IMR-90 (cell line): ENCODE measurements at regions not wholly inside any gene's neighbourhood (a gene's known extent, or its start where the extent isn't known, plus 50 kb on each side); places are given as distances from the start of the nearest gene placed in this dataset.

ENCODE experiments used
- BHLHE40 ChIP-seq: fragments of 150-350 bp; IDR thresholded peaks from 2 replicates; pipeline ENCODE4 v1.6.1; 2016; ENCODE audit warnings: mild to moderate bottlenecking, low read depth, low read length
- FOS ChIP-seq: fragments of 150-350 bp; IDR thresholded peaks from 2 replicates; pipeline ENCODE4 v1.6.1; 2016; ENCODE audit warnings: low read depth, low read length
- POLR2A ChIP-seq: IDR thresholded peaks from 2 replicates; pipeline ENCODE4 v1.6.1; 2012; ENCODE audit warnings: mild to moderate bottlenecking, low read depth, low read length
- RAD21 ChIP-seq: IDR thresholded peaks from 2 replicates; pipeline ENCODE4 v1.6.1; 2012; ENCODE audit warnings: low read length, improper control_type of control experiment
- RFX5 ChIP-seq: IDR thresholded peaks from 2 replicates; pipeline ENCODE4 v1.8.0; 2012; ENCODE audit warnings: low read depth, mild to moderate bottlenecking, low read length, moderate library complexity
- TF ChIP-seq, protein P1 (sequence below): conservative IDR thresholded peaks from 2 replicates; pipeline ENCODE4 v1.5.1; 2012; ENCODE audit warnings: mild to moderate bottlenecking, low read depth, low read length, improper control_type of control experiment
- TF ChIP-seq, protein P2 (sequence below): fragments of 150-350 bp; IDR thresholded peaks from 2 replicates; pipeline ENCODE4 v1.6.1; 2016; ENCODE audit warnings: low read depth, mild to moderate bottlenecking, low read length, moderate library complexity, borderline replicate concordance

DNA sequence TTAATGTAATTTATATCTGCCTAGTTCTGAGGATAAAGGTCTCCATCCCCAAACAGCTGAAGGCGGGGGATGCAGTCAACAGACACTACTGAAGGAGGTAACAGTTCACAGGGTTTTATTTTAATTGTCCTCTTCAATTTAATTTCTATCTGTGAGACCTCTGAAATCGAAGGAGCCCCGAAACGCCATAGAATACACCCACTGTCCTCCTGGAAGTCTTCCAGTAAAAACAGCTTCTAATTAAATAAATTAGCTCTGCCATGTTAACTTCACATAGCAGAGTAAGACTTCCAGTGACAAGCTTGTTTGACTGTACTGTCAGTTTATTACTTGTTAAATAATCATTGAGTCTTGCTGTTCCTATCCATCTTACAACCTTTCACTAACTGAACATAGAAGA lies 193.5 kb downstream of the SEC61B start:
- TF ChIP-seq POLR2A (no peak), BHLHE40 (no peak), RAD21 (no peak), FOS (no peak), RFX5 (no peak)
- TF ChIP-seq, protein P1, sequence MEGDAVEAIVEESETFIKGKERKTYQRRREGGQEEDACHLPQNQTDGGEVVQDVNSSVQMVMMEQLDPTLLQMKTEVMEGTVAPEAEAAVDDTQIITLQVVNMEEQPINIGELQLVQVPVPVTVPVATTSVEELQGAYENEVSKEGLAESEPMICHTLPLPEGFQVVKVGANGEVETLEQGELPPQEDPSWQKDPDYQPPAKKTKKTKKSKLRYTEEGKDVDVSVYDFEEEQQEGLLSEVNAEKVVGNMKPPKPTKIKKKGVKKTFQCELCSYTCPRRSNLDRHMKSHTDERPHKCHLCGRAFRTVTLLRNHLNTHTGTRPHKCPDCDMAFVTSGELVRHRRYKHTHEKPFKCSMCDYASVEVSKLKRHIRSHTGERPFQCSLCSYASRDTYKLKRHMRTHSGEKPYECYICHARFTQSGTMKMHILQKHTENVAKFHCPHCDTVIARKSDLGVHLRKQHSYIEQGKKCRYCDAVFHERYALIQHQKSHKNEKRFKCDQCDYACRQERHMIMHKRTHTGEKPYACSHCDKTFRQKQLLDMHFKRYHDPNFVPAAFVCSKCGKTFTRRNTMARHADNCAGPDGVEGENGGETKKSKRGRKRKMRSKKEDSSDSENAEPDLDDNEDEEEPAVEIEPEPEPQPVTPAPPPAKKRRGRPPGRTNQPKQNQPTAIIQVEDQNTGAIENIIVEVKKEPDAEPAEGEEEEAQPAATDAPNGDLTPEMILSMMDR, result no peak
- TF ChIP-seq, protein P2, sequence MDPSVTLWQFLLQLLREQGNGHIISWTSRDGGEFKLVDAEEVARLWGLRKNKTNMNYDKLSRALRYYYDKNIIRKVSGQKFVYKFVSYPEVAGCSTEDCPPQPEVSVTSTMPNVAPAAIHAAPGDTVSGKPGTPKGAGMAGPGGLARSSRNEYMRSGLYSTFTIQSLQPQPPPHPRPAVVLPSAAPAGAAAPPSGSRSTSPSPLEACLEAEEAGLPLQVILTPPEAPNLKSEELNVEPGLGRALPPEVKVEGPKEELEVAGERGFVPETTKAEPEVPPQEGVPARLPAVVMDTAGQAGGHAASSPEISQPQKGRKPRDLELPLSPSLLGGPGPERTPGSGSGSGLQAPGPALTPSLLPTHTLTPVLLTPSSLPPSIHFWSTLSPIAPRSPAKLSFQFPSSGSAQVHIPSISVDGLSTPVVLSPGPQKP, result no peak
